ENCODE measurements at regions not wholly inside any gene's neighbourhood (a gene's known extent, or its start where the extent isn't known, plus 50 kb on each side); places are given as distances from the start of the nearest gene placed in this dataset.

- H3K36me3 ChIP-seq (ENCODE audit: control insufficient read depth in 2 of 2, extremely low read depth in 1 of 2, insufficient read depth in 2 of 2, low read length in 2 of 2): no peaks in the 10 kb centered on the region
- H3K27me3 ChIP-seq (ENCODE audit: control insufficient read depth, extremely low read depth, insufficient read depth, low read length): no peaks in the 10 kb centered on the region
- FAIRE-seq (no peak), DNase-seq (ENCODE audit: low read depth, low spot score) (no peak)
- no peak overlapping the region for H3K27ac ChIP-seq (ENCODE audit: control insufficient read depth, insufficient read depth, low read length)
- H3K4me2 ChIP-seq (ENCODE audit: control insufficient read depth, extremely low read depth, insufficient read depth, low read depth, low read length): no peak overlapping the region
- H3K9me1 ChIP-seq (ENCODE audit: control insufficient read depth, extremely low read depth, insufficient read depth, low read length): no peaks in the 10 kb centered on the region
- H3K9me3 ChIP-seq (ENCODE audit: control insufficient read depth, low read depth, low read length): no peaks in the 10 kb centered on the region
- H3K4me3 ChIP-seq (ENCODE audit: control insufficient read depth in 2 of 3, extremely low read depth in 1 of 3, insufficient read depth in 2 of 3, low read depth in 1 of 3, low read length in 3 of 3): no peak overlapping the region
- H3K4me1 ChIP-seq (ENCODE audit: control insufficient read depth, extremely low read depth, insufficient read depth, low read length): no peaks in the 10 kb centered on the region
- H2AFZ ChIP-seq (ENCODE audit: control insufficient read depth, low read length): no peak overlapping the region
- no peaks in the 10 kb centered on the region for H4K20me1 ChIP-seq (ENCODE audit: control insufficient read depth, extremely low read depth, insufficient read depth, low read length)
- dilution Hi-C loops (cut with MboI; ENCODE audit: extremely low pct_ligation_motif_present, low sequenced_read_pairs): no loop called here
- no peaks in the 10 kb centered on the region for H3K79me2 ChIP-seq (ENCODE audit: control insufficient read depth, insufficient read depth, low read length)
- no peak for TF ChIP-seq EZH2 (IDR thresholded peaks at IDR 0.05; ENCODE audit: low read length)
- TF ChIP-seq CTCF (optimal IDR thresholded peaks at IDR 0.05 in 1 of 3, IDR thresholded peaks at IDR 0.05 in 1 of 3, conservative IDR thresholded peaks at IDR 0.05 in 1 of 3; ENCODE audit: extremely low read depth in 1 of 3, insufficient read depth in 2 of 3, low read length in 3 of 3): no peak
- H3K9ac ChIP-seq (ENCODE audit: control insufficient read depth, extremely low read depth, insufficient read depth, low read length): no peak overlapping the region
Observed at GRCh38 chr4:148674876-148675275, 232.7 kb upstream of the NR3C2 start.

GRCh38 chr4:148664636-148665035 lies 222.4 kb upstream of the NR3C2 start:
- H4K20me1 ChIP-seq (ENCODE audit: control insufficient read depth, extremely low read depth, insufficient read depth, low read length): no peaks in the 10 kb centered on the region
- no peak overlapping the region for H3K4me3 ChIP-seq (ENCODE audit: control insufficient read depth in 2 of 3, extremely low read depth in 1 of 3, insufficient read depth in 2 of 3, low read depth in 1 of 3, low read length in 3 of 3)
- no peaks in the 10 kb centered on the region for H3K27me3 ChIP-seq (ENCODE audit: control insufficient read depth, extremely low read depth, insufficient read depth, low read length)
- TF ChIP-seq EZH2 (IDR thresholded peaks at IDR 0.05; ENCODE audit: low read length) (no peak), CTCF (optimal IDR thresholded peaks at IDR 0.05 in 1 of 3, IDR thresholded peaks at IDR 0.05 in 1 of 3, conservative IDR thresholded peaks at IDR 0.05 in 1 of 3; ENCODE audit: extremely low read depth in 1 of 3, insufficient read depth in 2 of 3, low read length in 3 of 3) (no peak)
- H2AFZ ChIP-seq (ENCODE audit: control insufficient read depth, low read length): no peak overlapping the region
- no peaks in the 10 kb centered on the region for H3K4me1 ChIP-seq (ENCODE audit: control insufficient read depth, extremely low read depth, insufficient read depth, low read length)
- no peak overlapping the region for H3K4me2 ChIP-seq (ENCODE audit: control insufficient read depth, extremely low read depth, insufficient read depth, low read depth, low read length)
- H3K36me3 ChIP-seq (ENCODE audit: control insufficient read depth in 2 of 2, extremely low read depth in 1 of 2, insufficient read depth in 2 of 2, low read length in 2 of 2): no peaks in the 10 kb centered on the region
- no peaks in the 10 kb centered on the region for H3K79me2 ChIP-seq (ENCODE audit: control insufficient read depth, insufficient read depth, low read length)
- H3K9me3 ChIP-seq (ENCODE audit: control insufficient read depth, low read depth, low read length): no peaks in the 10 kb centered on the region
- dilution Hi-C loops (cut with MboI; ENCODE audit: extremely low pct_ligation_motif_present, low sequenced_read_pairs): no loop called here
- H3K9me1 ChIP-seq (ENCODE audit: control insufficient read depth, extremely low read depth, insufficient read depth, low read length): no peaks in the 10 kb centered on the region
- H3K9ac ChIP-seq (ENCODE audit: control insufficient read depth, extremely low read depth, insufficient read depth, low read length): no peak overlapping the region
- no peak for DNase-seq (ENCODE audit: low read depth, low spot score)
- FAIRE-seq: no peak
- H3K27ac ChIP-seq (ENCODE audit: control insufficient read depth, insufficient read depth, low read length): no peak overlapping the region
